GM20000 (cell line): ENCODE measurements at regions not wholly inside any gene's neighbourhood (a gene's known extent, or its start where the extent isn't known, plus 50 kb on each side); places are given as distances from the start of the nearest gene placed in this dataset.
"Not testable (repeated sequence)": the region's sequence is repeated elsewhere in the genome, so short reads cannot be mapped to it uniquely, and the experiment has no call there.

Source experiments
- DNase-seq: peaks from one replicate; pipeline ENCODE4 v3.0.0; 2012; ENCODE audit warnings: low spot score
- TF ChIP-seq, protein P1 (sequence below): IDR thresholded peaks from 2 replicates; pipeline ENCODE4 v1.5.1; 2012; ENCODE audit warnings: mild to moderate bottlenecking, control low read depth; ENCODE audit errors: extremely low read depth, missing control alignments

GRCh38 chr4:160350944-160351343 lies 1248.1 kb downstream of the RAPGEF2 start:
- DNase-seq = no peak

DNA sequence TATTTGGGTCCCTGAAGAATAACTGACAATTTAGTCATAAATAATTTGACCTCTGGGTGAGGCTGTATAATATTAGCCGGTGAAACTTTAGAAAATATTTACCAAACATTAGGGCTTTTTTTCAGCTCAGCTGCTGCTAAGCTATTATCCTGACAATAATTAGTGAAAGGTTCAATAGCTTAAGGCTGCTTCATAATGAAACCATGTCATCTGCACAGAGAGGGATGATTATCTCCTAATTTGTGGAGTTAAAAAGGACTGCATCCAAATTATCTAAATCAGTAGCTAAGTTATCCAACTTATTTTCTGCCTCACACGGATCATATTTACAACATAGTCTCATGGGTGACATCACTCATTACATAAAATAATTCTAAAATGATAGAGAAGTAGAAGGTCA lies 1249.8 kb downstream of the RAPGEF2 start:
- DNase-seq = no peak
- TF ChIP-seq, protein P1, sequence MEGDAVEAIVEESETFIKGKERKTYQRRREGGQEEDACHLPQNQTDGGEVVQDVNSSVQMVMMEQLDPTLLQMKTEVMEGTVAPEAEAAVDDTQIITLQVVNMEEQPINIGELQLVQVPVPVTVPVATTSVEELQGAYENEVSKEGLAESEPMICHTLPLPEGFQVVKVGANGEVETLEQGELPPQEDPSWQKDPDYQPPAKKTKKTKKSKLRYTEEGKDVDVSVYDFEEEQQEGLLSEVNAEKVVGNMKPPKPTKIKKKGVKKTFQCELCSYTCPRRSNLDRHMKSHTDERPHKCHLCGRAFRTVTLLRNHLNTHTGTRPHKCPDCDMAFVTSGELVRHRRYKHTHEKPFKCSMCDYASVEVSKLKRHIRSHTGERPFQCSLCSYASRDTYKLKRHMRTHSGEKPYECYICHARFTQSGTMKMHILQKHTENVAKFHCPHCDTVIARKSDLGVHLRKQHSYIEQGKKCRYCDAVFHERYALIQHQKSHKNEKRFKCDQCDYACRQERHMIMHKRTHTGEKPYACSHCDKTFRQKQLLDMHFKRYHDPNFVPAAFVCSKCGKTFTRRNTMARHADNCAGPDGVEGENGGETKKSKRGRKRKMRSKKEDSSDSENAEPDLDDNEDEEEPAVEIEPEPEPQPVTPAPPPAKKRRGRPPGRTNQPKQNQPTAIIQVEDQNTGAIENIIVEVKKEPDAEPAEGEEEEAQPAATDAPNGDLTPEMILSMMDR = no peak

More at GRCh38 chr4:160350944-160351343, 1248.1 kb downstream of the RAPGEF2 start:
- TF ChIP-seq, protein P1 = no peak

- DNase-seq = no peak
- TF ChIP-seq, protein P1 = no peak
Observed at GRCh38 chr4:160353548-160353947, 1250.7 kb downstream of the RAPGEF2 start.

DNA sequence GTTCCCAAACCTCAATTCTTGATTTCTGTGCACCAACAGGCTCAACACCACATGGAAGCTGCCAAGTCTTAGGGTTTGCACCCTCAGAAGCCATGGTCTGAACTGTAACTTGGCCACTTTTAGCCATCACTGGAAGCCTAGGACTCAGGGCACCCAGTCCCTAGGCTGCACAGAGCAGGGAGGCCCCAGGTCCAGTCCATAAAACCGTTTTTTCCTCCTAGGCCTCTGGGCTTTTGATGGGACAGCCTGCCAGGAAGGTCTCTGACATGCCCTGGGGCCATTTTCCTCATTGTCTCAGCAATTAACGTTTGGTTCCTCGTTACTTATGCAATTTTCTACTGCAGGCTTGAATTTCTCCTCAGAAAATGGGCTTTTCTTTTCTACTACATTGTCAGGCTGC lies 1259.6 kb downstream of the RAPGEF2 start:
- no peak for DNase-seq
- TF ChIP-seq, protein P1 = no peak

GRCh38 chr4:160364217-160364616 lies 1261.3 kb downstream of the RAPGEF2 start:
- DNase-seq = no peak
- TF ChIP-seq, protein P1 = no peak

GRCh38 chr4:160364665-160365064 lies 1261.8 kb downstream of the RAPGEF2 start:
- not testable (repeated sequence) for DNase-seq

GRCh38 chr4:160365383-160365782 lies 1262.5 kb downstream of the RAPGEF2 start:
- not testable (repeated sequence) for DNase-seq

DNA sequence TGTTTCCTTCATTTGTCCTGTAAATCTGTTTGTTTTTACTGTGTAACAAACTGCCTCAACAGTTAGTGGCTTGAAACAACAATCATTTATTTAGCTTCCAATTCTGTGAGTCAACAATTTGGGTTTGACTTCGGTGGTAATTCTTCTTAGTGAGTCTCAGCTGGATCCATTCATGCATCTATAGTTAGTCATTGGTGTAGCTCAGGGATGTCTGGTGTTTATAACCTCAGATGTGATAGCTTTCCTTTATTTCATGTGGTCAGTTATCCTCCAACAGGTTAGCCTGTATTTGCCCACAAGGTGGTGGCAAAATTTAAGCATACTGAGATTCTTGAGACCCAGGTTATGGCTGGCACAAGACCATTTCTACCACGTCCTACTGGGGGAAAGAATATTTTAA lies 1267.2 kb downstream of the RAPGEF2 start:
- no peak for DNase-seq
- TF ChIP-seq, protein P1 = no peak

GRCh38 chr4:160371446-160371845 lies 1268.6 kb downstream of the RAPGEF2 start:
- TF ChIP-seq, protein P1 = no peak
- no peak for DNase-seq
